HT-29 (cell line): ENCODE measurements at regions not wholly inside any gene's neighbourhood (a gene's known extent, or its start where the extent isn't known, plus 50 kb on each side); places are given as distances from the start of the nearest gene placed in this dataset.

Experiments
- DNase-seq: peaks from one replicate; pipeline ENCODE4 v3.0.0-alpha.2; 2015; ENCODE audit warnings: low spot score

DNA sequence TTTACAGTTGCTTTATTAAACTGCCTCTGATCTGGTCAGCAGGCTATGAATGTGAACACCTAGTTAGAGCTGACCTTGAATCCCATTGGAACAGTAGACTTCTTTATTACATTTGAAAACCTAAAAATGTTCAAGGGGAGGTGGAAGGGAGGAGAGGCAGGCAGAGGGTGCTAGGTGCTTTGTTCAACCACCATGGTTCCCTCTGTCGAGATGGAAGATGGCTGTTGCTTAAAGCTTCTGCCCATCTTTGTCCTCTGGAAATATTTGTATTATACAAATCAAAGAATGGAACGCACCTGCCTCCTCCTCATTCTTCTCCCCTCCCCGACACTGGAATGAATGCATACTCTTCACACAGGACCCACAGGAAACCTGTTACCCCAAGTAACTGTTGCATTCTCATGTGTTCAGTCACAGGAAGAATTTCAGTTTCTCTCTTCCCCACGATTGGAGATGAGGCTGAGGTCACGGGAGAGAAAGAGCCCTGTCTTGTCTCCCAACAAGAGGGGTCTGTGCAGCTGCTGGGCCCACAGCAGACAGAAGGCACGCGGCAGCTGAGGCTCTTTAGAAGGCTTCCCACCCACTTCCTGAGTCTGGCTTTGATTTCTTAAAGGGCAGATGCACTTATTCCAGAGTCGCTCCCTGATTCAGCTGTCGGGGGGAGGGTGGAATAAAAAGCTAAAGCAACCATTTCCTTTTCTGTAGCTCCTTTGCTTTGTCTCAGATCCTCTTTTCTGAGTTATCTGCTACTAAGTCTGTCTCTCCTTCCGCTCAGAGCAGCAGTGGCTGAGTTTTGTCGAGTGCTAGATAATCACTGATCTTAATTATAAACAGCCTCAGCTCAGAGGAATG, 217.9 kb upstream of the BTG1 start:
- no peak for DNase-seq

DNA sequence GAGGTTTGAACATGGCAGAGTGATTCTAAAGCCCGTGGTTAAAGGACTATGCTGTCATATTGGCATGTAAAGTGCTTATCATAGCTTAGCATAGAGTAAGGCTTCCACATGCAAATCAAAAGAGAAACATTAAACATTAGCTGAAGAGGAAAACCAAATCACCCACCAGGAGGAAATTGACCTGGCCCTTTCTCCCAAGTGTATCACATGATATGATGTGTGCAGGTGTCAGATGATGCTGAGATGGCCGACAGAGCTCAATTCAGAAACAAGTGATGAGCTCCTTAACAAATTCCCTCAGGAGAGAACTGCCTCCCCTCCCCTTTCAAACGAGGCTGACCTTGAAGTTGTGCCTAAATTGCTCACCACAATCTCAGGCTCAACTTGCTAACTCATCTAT, 217.1 kb upstream of the BTG1 start:
- DNase-seq = no peak

DNA sequence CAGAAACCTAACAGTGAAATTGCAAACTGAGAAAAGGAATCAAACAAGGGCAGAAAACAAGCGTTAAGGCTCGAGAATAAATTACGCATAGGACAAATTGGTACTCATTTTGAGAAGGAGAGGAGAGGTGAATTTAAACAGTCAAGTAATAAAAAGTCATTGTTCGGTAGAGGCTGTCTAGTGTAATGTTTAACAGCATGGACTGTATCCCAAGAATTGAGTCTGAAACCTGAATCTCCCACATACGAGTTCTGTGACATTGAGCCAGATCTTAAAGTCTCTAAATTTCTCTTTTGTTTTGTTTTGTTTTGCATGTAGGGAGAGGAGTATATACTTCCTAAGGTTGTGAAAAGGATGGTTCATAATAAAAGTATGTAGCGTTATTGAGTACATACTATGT, 216.5 kb upstream of the BTG1 start:
- no peak for DNase-seq

DNA sequence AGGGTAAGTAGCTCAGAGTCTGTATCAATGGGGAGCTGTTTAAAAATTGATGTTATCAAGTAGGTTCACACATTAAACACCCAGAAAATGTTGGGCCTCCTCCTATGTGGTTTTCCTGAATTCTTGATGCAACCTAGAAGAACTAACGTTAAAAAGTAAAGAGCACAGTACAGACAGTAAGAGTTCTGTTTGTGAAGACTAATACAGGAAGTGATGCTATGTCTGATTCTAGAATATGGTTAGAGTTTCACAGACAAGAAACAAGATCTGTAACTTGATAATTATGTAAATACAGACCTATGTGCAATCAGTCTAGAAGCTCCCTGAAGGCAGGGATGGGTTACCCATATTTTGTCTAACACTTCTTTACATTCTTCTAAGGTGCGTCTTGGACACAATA, 214.9 kb upstream of the BTG1 start:
- no peak for DNase-seq

DNA sequence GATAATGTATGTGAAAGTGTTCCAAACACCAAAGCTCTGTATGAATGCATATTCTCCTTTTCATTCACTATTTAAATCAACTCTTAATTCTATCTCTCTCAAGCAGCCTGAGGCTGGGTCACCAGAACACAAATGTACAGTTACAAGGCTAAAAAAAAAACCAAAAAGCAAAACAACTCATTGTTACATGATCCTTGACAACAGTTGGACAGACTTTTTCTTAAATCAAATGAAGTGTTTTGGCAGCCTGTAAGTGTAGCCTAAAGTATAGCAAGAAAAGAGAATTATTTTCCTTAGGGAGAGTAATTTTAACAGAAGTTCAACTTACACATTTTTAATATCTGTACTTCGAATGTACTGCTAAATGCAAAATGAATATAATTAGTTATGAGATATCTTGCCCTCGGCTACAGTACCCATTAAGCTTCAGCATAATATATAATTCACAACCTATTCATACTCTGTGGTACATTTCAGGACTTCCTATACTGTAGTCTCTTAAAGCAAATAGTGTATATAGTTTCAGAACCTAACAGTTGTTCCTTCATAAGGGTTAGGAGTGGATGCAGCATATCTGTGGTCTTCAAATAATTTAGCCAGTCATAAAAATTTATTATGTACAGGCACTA, 214.0 kb upstream of the BTG1 start:
- DNase-seq = no peak

DNA sequence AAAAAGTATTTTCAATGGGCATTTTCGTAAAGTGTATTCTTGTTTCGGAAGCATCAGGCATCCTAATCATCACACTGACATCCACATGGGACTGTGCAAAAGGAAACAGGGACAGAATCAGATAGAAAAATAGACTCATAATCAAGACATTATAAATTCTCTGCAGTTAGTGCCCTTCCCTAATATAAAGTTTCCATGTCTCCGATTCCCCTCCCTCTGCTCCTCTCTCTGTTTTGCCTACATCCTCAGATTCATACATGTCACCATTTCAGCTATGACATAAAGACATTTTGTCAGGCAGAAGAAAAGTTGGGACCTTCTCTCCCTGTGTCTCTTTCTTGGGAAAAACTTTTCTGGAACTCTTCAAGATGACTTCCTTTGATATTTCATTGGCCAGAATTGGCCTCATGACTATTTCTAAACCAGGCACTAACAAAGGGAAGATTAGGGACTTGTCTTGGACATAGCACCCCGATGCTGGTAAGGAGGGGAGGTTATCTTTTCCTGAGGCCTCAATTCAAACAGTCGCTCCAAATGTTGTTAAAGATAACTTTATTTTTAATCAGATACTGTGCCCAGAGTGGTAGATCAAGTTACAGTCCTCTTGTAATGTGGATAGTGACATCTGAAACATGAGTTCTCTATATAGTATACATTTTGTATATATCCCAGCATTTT, 212.1 kb upstream of the BTG1 start:
- no peak for DNase-seq

DNA sequence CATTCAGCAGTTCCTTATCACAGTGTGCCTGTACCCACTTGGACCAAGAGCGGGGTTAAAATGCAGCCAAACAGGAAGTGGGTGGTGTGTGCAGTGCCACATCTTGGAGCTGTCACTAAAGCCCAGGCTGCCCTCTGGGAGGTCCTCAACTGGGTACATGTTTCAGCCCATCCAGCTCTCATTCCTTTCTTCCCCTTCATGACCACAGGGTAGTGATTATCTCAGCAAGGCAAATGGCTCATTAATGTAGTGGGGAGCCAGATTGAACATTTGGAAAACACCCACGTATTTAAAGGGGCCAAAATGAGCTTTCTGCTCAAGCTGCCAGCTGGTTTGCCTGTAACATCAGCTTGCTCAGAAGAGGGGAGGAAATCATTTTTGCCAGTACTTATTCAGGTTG, 210.8 kb upstream of the BTG1 start:
- DNase-seq = no peak

DNA sequence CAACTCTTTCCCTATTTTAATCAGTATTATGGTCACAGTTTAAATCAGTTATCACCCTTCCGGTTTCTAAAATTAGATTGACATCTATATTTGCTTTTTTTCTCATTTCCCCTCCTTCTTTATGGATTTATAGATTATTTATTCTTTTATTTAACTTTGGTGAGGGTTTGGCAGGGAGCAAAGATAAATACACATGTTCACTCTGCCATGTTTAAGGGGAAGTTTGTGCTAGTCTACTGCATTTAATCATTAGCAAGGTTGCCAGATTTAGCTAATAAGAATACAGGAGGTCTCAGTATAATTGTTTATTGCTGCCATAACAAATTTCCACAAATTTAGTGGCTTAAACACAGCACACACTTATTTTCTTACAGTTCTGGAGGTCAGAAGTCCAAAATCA, 204.0 kb upstream of the BTG1 start:
- DNase-seq = no peak

DNA sequence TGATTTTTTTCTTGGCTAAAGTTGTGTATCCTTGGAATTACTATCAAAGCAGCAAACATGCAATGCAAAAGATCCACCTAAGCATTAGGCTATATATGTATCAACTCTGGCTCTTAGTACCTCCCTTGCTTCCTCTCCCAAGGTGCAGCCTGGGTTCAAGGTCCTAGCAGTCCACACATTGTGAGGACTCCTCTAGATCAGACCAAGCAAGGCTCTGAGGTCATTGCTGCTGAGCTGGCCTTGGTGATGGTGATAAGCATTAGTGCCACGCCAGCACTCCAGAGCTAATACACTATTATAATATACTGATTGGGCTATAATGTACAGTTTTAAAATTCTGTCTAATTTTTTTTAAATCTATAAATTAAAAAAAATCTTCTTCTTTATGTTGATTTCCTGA, 196.9 kb upstream of the BTG1 start:
- DNase-seq = no peak

DNA sequence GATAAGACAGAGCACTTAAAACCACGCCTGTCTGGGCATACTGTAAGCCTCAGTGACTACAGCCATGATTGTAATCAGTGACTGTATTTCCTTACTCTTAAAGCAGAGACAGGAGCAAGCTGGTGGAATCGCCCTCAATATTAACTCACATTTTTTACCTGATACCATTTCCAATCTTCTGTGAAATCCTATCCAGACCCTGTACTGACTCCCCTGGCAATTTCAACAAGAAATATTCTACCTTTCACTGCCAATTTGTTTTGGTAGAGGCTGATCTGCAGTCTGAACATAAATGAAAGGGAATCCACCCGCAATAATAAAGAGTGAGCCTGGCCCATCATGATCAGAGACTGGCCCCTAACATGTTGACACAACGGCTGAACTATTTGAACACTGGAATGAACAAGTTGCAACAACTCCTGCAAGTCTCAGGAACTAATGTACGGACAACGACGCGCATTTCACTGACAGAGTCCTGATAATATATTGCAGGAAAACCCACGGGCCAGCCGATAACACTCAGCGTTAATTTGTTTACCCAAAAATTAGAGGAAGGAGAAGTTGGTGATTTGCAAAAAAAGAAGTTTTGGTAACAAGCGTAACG, 195.5 kb upstream of the BTG1 start:
- DNase-seq = no peak

DNA sequence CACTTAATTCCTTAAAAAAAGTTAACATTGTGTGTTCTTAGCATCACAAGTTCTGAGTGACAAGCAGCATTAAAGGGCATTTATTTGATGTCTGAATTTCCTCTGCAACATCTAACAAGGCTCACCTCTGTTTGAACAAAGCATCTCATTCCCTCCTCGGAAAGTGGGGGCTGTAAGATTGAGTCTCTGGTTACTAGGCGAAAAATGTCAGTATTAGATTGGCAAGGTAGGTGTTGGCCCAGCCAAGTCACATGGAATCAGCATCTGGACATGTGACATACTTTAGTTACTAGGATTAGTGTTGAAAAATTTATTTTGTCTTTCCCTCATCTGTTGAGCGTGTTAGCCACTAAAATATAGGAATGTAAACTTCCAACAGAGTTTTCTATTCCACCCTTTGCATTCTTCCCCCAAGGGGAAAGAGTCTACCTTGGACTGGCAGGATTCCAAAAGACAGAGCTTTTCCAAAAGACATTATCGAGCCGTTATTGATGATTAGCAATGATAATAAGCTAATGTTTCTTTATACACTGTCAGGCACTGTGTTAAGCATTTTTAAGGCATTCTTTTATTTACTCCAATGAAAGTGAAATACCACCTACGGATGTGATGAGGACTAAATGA, 194.9 kb upstream of the BTG1 start:
- DNase-seq = no peak

DNA sequence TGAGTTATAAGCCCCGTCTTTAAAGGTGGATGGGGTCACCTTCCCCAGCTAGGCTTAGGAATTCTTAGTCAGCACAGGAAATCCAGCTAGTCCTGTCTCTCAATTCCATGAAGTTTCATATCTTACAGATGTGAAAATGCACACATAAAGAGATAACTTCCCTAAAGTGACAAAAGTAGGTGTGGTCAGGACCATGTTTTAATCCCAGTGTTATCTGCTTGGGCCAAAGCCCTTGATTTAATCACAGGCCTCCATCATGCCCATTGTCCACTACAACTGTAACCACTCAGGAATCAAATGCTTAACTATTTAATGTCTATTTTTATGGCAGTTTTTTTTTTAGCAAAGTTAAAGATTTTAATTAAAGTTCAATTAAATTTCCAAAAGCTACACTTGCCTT, 194.4 kb upstream of the BTG1 start:
- no peak for DNase-seq

DNA sequence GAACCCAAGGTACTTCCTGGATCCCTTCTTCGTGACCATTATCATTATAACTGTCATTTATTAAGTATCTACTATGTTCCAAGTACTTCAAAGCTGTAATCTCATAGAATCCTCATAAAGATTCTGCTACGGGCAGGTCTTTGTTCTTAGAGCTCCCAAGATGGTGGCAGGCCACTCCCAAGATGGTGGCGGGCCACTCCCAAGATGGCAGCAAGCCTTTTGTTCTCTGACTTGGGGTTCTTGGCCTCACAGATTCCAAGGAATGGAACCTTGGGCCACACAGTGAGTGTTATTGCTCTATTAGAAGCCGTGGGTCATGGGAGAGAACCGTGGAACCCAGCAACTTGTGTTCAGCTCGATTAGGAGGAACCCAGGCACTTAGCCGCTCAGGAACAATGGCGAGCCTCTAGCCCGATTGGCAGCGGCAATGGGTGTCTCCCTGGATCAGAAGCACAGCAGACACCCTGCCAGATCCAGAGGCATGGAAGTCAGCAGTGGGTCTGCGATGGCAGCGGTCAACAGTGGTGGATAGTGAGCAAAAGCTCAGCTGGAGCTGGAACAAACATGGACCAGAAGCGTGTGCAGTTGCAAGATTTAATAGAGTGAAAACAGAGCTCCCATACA, 193.7 kb upstream of the BTG1 start:
- no peak for DNase-seq

DNA sequence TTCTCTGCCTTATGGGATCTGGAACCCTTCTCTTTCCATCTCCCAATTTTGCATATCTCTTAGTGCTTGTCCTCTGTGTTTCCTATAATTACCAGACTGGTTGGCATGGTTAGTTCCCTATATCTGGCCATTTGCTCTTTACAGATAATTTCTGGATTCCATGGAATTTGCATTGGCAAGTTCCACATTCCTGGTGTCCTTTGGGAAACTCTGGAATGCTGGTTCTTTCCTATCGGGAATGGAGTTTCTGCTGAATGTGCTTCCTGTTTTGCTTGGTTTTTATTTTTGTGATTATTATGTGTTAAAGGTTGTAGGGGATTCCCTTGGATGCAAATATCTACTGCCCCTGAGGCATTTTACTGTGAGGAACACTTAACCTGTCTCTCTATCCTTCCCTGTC, 193.0 kb upstream of the BTG1 start:
- no peak for DNase-seq

DNA sequence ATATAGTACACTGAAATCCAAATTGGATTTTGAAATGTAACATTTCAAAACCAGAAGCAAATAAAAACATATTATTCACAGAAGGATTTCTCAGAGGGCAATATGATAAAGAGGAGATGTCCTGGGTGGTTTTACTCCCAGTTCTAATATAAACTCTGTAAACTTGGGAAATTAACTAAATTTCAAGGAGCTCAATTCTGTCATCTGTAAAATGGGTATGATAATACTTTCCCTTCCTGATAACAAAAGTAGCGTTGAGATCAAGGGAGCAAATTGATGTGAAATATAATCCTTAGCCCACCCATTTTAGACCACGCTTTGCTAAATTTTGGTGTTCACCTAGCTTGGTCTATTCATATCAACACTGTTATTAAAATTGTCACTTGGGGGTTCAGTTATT, 192.5 kb upstream of the BTG1 start:
- DNase-seq = no peak

DNA sequence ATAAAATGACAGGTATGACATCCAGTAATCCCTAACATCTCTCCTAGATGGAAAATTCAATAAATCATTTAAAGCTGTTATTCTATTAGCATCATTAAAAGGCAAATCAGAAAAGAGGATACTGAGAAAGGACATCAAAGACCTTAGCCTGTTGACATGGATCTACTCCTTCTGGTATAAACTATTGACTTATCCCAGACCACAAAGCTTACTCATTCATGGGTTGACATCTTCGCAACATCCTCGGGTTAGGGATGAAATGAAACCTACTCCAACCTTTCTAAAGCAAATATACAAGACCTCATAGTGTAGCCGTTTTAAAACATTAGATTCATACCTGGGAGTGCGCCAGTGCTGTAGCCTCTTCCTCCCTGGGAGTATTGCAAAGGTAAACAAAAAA, 191.5 kb upstream of the BTG1 start:
- DNase-seq = no peak

DNA sequence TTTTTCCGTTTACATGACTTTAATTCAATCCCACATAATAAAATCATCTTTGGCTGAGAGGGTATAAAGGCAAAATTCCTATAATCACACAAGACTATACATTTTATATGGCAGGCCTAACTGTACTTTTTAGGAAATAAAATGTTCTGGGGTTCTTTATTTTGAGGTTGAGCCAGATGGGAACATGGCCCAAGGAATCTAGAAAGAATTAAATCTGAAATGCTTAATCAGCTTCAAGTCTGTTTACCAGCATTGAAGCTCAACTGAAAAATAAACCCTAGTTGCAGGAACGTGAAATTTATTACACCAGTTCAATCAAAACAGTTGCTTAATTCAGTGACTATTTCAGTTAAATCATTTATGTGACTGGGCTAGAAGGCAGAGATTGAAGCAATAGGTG, 191.0 kb upstream of the BTG1 start:
- no peak for DNase-seq

DNA sequence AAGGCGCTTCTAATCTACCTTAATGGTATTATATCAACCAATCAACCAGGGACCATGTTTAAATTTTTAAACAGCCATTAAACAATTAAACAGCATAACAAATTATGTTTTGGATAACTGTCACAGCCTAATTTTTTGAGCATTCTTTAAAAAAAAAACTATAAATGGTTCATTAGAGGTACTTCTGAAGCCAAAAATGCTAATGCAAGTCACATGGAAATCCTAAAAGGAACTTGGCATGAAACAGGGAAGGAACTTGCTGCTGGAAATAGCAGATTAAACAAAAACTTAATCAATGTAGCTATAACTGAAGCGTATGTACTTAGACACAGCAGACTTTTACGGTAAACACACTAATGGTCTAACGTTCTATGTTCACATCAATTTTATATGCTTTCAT, 190.2 kb upstream of the BTG1 start:
- DNase-seq = no peak

DNA sequence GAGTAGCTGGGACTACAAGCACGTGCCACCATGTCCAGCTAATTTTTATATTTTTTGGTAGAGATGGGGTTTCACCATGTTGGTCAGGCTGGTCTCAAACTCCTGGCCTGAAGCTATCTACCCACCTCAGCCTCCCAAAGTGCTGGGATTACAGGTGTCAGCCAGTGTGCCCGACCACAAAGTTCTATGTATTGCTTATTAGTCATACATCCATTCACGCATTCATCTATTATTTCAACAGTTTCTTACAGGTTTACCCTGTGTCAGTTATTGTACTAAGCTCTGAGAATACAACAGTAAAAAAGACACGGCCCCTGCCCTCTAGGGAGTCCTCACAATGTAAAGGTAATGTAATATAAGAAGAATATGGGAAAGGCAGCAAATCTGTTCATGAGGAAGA, 188.9 kb upstream of the BTG1 start:
- no peak for DNase-seq

DNA sequence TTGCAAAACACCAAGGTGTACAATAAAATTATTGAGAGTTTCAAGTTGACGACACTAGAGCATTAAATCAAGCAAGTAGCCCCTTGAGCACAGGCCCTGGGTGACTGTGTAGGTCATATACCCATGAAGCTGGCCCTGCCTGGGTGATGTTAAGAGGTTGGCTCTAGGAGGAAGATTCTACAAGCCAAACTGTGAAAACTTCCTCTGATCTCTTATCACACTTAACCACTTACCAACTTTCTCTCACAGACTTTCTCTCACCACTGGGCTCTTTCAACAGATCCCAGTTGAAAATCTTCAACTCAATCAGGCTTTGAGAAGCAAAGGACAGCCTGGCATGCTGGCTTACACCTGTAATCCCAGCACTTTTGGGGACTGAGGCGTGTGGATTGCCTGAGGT, 186.9 kb upstream of the BTG1 start:
- no peak for DNase-seq

DNA sequence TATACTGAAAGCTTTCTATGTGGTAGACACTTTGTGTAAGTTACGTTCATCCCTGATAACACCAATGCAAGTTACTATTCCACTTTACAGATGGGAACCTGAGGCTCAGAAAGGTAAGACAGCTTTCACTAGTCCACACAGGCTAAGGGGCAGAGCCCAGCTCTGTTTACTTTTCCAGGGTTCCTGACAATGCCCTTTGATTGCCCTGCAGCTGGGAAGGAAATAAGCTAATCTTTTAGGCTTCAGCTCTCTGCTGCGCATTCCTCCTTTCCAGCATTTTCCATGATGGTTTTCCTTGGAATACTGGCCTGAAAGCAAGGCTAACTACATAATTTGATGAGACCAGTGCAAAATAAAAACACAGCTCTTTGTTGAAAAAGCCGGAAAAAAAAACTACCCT, 185.7 kb upstream of the BTG1 start:
- peak; percentile 11 for DNase-seq

DNA sequence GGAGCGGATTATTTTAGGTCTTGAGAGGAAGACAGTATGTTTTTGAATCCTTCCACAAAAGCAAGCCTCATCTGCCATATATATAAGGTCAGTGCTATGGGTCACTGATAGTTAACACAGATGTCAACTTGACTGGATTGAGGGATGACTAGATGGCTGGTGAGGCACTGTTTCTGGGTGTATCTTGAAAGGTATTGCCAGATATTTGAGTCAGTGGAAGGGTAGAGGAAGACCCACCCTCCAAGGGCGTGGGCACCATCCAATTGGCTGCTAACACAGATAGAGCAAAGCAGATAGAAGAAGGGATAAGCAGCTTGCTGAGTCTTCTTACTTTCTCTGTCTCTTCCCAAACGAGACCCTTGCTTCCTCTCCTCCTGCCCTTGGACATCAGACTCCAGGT, 185.0 kb upstream of the BTG1 start:
- no peak for DNase-seq
